Ectodermal cell (in vitro differentiated cells): ENCODE measurements at regions not wholly inside any gene's neighbourhood (a gene's known extent, or its start where the extent isn't known, plus 50 kb on each side); places are given as distances from the start of the nearest gene placed in this dataset.

ENCODE experiments used
- H3K27ac ChIP-seq: 2 replicates; pipeline ENCODE4 v1.7.0; 2013; ENCODE audit warnings: mild to moderate bottlenecking, low read depth, low read length; ENCODE audit not compliant: insufficient read depth, poor library complexity, severe bottlenecking
- H3K27me3 ChIP-seq: 2 replicates; pipeline ENCODE4 v1.7.0; 2013; ENCODE audit warnings: mild to moderate bottlenecking, low read length; ENCODE audit not compliant: insufficient read depth, control insufficient read depth, poor library complexity, severe bottlenecking
- H3K36me3 ChIP-seq: one replicate; pipeline ENCODE4 v1.7.0; 2013; ENCODE audit warnings: low read length; ENCODE audit not compliant: control insufficient read depth, insufficient read depth
- H3K4me1 ChIP-seq: one replicate; pipeline ENCODE4 v1.7.0; 2013; ENCODE audit warnings: low read length; ENCODE audit not compliant: control insufficient read depth, insufficient read depth
- H3K4me3 ChIP-seq: 2 replicates; pipeline ENCODE4 v1.7.0; 2013; ENCODE audit warnings: low read depth, low read length, control low read depth; ENCODE audit not compliant: insufficient read depth
- H3K9me3 ChIP-seq: 2 replicates; pipeline ENCODE4 v1.7.0; 2013; ENCODE audit warnings: mild to moderate bottlenecking, low read length, moderate library complexity; ENCODE audit not compliant: control insufficient read depth
- WGBS, 2 experiments: methylation state at CpG; one replicate each; pipeline ENCODE4 v1.1.7; 2013; ENCODE audit warnings: missing lambda C conversion rate in 2 of 2; 5-methylcytosine and 5-hydroxymethylcytosine counted together

- Histone ChIP-seq H3K36me3 (no peaks in the 10 kb centered on the region), H3K27ac (no peak overlapping the region), H3K27me3 (no peaks in the 10 kb centered on the region), H3K4me1 (no peaks in the 10 kb centered on the region), H3K9me3 (no peaks in the 10 kb centered on the region), H3K4me3 (no peak overlapping the region)
- 86 to 99% methylated on average over 4 of the region's 4 CpGs for WGBS, 2 experiments
Observed at GRCh38 chr19:32289566-32290210, 55.7 kb upstream of the ZNF507 start.

DNA sequence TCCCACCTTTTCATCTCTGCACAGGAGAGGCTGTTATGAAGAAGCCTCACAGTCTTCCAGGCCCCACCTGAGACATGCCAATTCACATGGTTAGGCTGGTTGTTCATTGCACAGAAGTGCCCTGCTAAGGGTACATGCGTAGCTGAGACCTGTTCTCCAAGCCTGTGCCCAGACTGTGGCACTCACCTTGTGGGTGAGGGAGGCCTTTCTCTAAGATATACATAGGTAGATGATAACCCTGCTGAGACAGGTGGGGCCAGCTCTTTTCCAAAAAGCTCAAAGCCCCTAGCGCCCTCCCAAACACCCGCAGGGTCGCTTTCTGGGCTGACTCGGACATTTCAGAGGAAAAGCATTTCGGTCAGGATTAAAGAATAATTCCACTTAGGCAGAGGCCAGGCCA is 53.5 kb upstream of the ZNF507 start:
- H3K36me3 ChIP-seq = no peaks in the 10 kb centered on the region
- H3K27me3 ChIP-seq = no peaks in the 10 kb centered on the region
- H3K27ac ChIP-seq = no peak overlapping the region
- WGBS, 2 experiments = 95 to 96% methylated on average over 6 of the region's 6 CpGs
- H3K4me3 ChIP-seq = no peak overlapping the region
- no peaks in the 10 kb centered on the region for H3K9me3 ChIP-seq
- no peaks in the 10 kb centered on the region for H3K4me1 ChIP-seq

GRCh38 chr19:32294871-32295438 is 50.5 kb upstream of the ZNF507 start:
- H3K4me3 ChIP-seq = no peak overlapping the region
- no peaks in the 10 kb centered on the region for H3K4me1 ChIP-seq
- WGBS, 2 experiments = 90 to 91% methylated on average over 6 of the region's 6 CpGs
- H3K9me3 ChIP-seq = no peaks in the 10 kb centered on the region
- no peaks in the 10 kb centered on the region for H3K27me3 ChIP-seq
- no peaks in the 10 kb centered on the region for H3K36me3 ChIP-seq
- H3K27ac ChIP-seq = no peak overlapping the region
